ENCODE measurements at regions not wholly inside any gene's neighbourhood (a gene's known extent, or its start where the extent isn't known, plus 50 kb on each side); places are given as distances from the start of the nearest gene placed in this dataset.

DNA sequence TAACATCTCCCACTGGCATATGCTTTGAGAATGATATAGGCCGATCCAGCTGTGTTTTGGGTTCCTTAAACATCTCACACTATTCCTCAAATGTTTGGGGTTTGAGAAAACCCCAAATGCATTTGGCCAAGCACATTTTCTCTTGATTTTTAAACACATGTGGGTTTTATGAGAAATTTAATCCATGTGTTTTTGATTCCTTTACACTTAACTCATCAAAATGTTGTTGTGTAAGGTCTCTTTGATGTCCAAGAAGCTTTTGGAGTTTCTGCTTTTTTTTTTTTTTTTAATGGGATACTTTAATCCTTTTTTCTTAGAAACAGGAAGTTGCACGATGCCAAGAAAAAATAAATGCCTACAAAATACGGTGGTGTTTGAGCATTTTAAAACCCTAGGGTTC is 339.8 kb upstream of the TCF4 start:
- H3K36me3 ChIP-seq, result no peaks in the 10 kb centered on the region
- H3K27ac ChIP-seq, result no peak overlapping the region
- WGBS, result 16% methylated on average over 3 of the region's 3 CpGs
- TF ChIP-seq, protein P1, sequence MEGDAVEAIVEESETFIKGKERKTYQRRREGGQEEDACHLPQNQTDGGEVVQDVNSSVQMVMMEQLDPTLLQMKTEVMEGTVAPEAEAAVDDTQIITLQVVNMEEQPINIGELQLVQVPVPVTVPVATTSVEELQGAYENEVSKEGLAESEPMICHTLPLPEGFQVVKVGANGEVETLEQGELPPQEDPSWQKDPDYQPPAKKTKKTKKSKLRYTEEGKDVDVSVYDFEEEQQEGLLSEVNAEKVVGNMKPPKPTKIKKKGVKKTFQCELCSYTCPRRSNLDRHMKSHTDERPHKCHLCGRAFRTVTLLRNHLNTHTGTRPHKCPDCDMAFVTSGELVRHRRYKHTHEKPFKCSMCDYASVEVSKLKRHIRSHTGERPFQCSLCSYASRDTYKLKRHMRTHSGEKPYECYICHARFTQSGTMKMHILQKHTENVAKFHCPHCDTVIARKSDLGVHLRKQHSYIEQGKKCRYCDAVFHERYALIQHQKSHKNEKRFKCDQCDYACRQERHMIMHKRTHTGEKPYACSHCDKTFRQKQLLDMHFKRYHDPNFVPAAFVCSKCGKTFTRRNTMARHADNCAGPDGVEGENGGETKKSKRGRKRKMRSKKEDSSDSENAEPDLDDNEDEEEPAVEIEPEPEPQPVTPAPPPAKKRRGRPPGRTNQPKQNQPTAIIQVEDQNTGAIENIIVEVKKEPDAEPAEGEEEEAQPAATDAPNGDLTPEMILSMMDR (IDR thresholded peaks at IDR 0.05), result no peak
- no peak for TF ChIP-seq POLR2A (IDR thresholded peaks at IDR 0.05)
- TF ChIP-seq POLR2AphosphoS5 (IDR thresholded peaks at IDR 0.05), result no peak
- DNase-seq (ENCODE audit: low spot score), result no peak
- no peaks in the 10 kb centered on the region for H3K9me3 ChIP-seq
- H3K27me3 ChIP-seq (replicated peaks; ENCODE audit: insufficient read depth), result no peaks in the 10 kb centered on the region
- intact Hi-C loops (cut with DNase I), result no loop called here
- H3K4me3 ChIP-seq, result no peak overlapping the region
- H3K4me1 ChIP-seq (replicated peaks), result no peaks in the 10 kb centered on the region

DNA sequence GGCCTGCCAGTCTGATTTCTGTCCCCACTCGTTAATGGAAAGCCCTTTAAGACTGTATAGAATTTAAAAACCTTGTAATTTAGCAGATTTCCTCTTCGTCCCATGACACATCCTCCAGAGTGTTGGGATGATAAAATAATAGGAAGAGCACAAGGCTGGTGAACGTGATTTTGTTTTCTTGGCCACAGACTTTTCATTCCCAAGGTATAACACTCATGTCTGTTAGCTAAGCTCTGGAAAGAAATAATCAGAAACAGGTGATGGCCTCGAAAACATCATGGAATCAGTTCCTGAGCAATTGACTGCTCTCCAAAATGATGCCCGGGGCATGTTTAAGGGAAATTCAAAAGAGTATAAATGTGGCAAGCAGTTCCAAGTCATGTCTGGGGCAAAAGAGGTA is 337.8 kb upstream of the TCF4 start:
- no peaks in the 10 kb centered on the region for H3K36me3 ChIP-seq
- no peaks in the 10 kb centered on the region for H3K9me3 ChIP-seq
- 87% methylated on average over 5 of the region's 5 CpGs for WGBS
- TF ChIP-seq POLR2A (IDR thresholded peaks at IDR 0.05) (no peak), POLR2AphosphoS5 (IDR thresholded peaks at IDR 0.05) (no peak)
- TF ChIP-seq, protein P1 (IDR thresholded peaks at IDR 0.05), result no peak
- H3K27ac ChIP-seq, result no peak overlapping the region
- intact Hi-C loops (cut with DNase I), result no loop called here
- H3K4me1 ChIP-seq (replicated peaks), result no peaks in the 10 kb centered on the region
- no peak for DNase-seq (ENCODE audit: low spot score)
- no peaks in the 10 kb centered on the region for H3K27me3 ChIP-seq (replicated peaks; ENCODE audit: insufficient read depth)
- H3K4me3 ChIP-seq, result no peak overlapping the region

DNA sequence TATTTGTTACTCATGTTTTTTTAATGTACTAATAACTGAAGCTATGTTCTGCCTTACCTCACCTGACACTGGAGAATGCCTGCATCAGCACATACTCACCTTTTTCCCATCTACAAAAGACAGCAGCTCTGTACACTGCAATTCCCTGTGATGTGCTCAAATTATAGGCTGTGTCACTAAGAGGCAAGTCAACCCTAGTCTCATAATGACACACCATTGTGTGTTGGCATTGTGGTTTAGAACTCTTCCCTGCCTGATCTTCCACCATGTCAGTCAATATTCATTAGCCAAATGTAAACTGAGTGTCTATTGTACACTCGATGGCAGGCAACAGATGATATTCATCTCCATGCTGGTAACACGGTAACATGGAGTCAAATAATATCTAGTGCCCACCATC is 332.1 kb upstream of the TCF4 start:
- intact Hi-C loops (cut with DNase I), result no loop called here
- H3K36me3 ChIP-seq, result no peaks in the 10 kb centered on the region
- 66% methylated on average over 2 of the region's 2 CpGs for WGBS
- H3K4me3 ChIP-seq, result no peak overlapping the region
- H3K9me3 ChIP-seq, result no peaks in the 10 kb centered on the region
- TF ChIP-seq POLR2A (IDR thresholded peaks at IDR 0.05) (no peak), POLR2AphosphoS5 (IDR thresholded peaks at IDR 0.05) (no peak)
- TF ChIP-seq, protein P1 (IDR thresholded peaks at IDR 0.05), result no peak
- H3K27ac ChIP-seq, result no peak overlapping the region
- H3K27me3 ChIP-seq (replicated peaks; ENCODE audit: insufficient read depth), result no peaks in the 10 kb centered on the region
- H3K4me1 ChIP-seq (replicated peaks), result no peaks in the 10 kb centered on the region
- DNase-seq (ENCODE audit: low spot score), result no peak

DNA sequence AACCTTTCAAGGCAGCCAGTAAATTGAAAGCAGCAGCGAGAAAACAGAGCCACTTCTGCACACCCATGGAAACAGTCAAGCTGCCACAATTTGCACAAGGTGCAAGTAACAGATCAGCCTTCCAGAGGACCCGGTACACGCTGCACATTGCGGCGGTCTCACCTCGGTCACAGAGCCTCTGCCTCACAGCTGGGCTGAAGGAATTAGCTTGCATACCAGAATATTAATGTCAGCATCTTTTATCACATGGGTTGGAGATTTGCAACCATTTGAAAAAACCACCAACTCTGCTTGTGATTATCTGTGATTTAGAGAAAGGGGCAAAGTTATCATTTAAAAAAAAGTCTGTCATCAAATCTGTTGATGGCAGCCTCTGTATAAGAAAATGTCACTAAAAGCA is 330.5 kb upstream of the TCF4 start:
- H3K27me3 ChIP-seq (replicated peaks; ENCODE audit: insufficient read depth), result no peaks in the 10 kb centered on the region
- no peak overlapping the region for H3K27ac ChIP-seq
- no peaks in the 10 kb centered on the region for H3K36me3 ChIP-seq
- 48% methylated on average over 6 of the region's 6 CpGs for WGBS
- no peaks in the 10 kb centered on the region for H3K9me3 ChIP-seq
- no peak overlapping the region for H3K4me3 ChIP-seq
- no peaks in the 10 kb centered on the region for H3K4me1 ChIP-seq (replicated peaks)
- no peak for TF ChIP-seq POLR2AphosphoS5 (IDR thresholded peaks at IDR 0.05)
- no peak for TF ChIP-seq POLR2A (IDR thresholded peaks at IDR 0.05)
- TF ChIP-seq, protein P1 (IDR thresholded peaks at IDR 0.05), result no peak
- no peak for DNase-seq (ENCODE audit: low spot score)
- intact Hi-C loops (cut with DNase I), result no loop called here

DNA sequence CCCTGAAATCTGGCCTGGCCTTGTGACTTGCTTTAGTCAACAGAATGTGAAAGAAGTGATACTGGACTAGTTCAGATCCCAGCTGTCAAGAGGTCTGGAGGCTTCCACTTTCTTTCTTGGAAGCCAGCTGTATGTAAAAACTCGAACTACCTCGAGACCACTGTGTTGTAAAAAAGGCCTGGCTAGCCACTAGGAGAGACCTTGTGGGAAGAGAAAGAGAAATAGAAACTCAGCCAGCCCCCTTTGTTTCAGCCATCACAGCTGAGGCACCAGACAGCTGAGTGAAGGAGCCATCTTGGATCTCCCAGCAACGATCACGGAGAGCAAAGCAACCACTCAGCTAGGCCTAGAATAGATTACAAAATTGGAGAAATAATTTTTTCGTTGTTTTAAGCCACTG is 324.9 kb upstream of the TCF4 start:
- H3K4me1 ChIP-seq (replicated peaks), result no peaks in the 10 kb centered on the region
- 98% methylated on average over 5 of the region's 5 CpGs for WGBS
- no peak overlapping the region for H3K4me3 ChIP-seq
- no peak overlapping the region for H3K27ac ChIP-seq
- no peaks in the 10 kb centered on the region for H3K9me3 ChIP-seq
- H3K36me3 ChIP-seq, result no peaks in the 10 kb centered on the region
- intact Hi-C loops (cut with DNase I), result no loop called here
- DNase-seq (ENCODE audit: low spot score), result no peak
- TF ChIP-seq POLR2A (IDR thresholded peaks at IDR 0.05), result no peak
- H3K27me3 ChIP-seq (replicated peaks; ENCODE audit: insufficient read depth), result no peaks in the 10 kb centered on the region

Measured in prostate gland (tissue), 2 donors.